GM21825 (cell line): ENCODE measurements at regions not wholly inside any gene's neighbourhood (a gene's known extent, or its start where the extent isn't known, plus 50 kb on each side); places are given as distances from the start of the nearest gene placed in this dataset.

ENCODE experiments used
- ATAC-seq: cut with Tn5 transposase; IDR thresholded peaks from one replicate; pipeline ENCODE4 v1.9.1; 2021; ENCODE audit warnings: mild to moderate bottlenecking, moderate library complexity; ENCODE audit not compliant: unreplicated experiment

- no peak for ATAC-seq
Measured at GRCh38 chr15:46682969-46683791, 1034.1 kb upstream of the SEMA6D start.

- ATAC-seq, result no peak
Measured at GRCh38 chr15:46685096-46685495, 1032.2 kb upstream of the SEMA6D start.

- no peak for ATAC-seq
Measured at GRCh38 chr15:46685681-46686080, 1031.6 kb upstream of the SEMA6D start.

GRCh38 chr15:46696281-46696680 is 1021.0 kb upstream of the SEMA6D start:
- no peak for ATAC-seq

GRCh38 chr15:46701346-46701745 is 1016.0 kb upstream of the SEMA6D start:
- ATAC-seq, result no peak

- ATAC-seq, result no peak
Measured at GRCh38 chr15:46701896-46702295, 1015.4 kb upstream of the SEMA6D start.

- ATAC-seq, result no peak
Measured at GRCh38 chr15:46703020-46703861, 1014.1 kb upstream of the SEMA6D start.

- no peak for ATAC-seq
Measured at GRCh38 chr15:46703871-46704637, 1013.3 kb upstream of the SEMA6D start.

GRCh38 chr15:46707452-46707851 is 1009.9 kb upstream of the SEMA6D start:
- no peak for ATAC-seq

- no peak for ATAC-seq
Measured at GRCh38 chr15:46708226-46708625, 1009.1 kb upstream of the SEMA6D start.

- no peak for ATAC-seq
Measured at GRCh38 chr15:46709460-46710083, 1007.7 kb upstream of the SEMA6D start.

- ATAC-seq, result no peak
Measured at GRCh38 chr15:46710401-46710960, 1006.8 kb upstream of the SEMA6D start.

- no peak for ATAC-seq
Measured at GRCh38 chr15:46713045-46713444, 1004.3 kb upstream of the SEMA6D start.

GRCh38 chr15:46714950-46715349 is 1002.4 kb upstream of the SEMA6D start:
- ATAC-seq, result no peak

GRCh38 chr15:46723308-46723707 is 994.0 kb upstream of the SEMA6D start:
- ATAC-seq, result no peak

GRCh38 chr15:46732060-46732459 is 985.2 kb upstream of the SEMA6D start:
- ATAC-seq, result no peak

GRCh38 chr15:46735115-46735514 is 982.2 kb upstream of the SEMA6D start:
- no peak for ATAC-seq

- no peak for ATAC-seq
Measured at GRCh38 chr15:46751303-46751702, 966.0 kb upstream of the SEMA6D start.

- no peak for ATAC-seq
Measured at GRCh38 chr15:46753946-46754345, 963.4 kb upstream of the SEMA6D start.

- no peak for ATAC-seq
Measured at GRCh38 chr15:46763091-46763490, 954.2 kb upstream of the SEMA6D start.
